CD14-positive monocyte (primary cell): ENCODE measurements at regions not wholly inside any gene's neighbourhood (a gene's known extent, or its start where the extent isn't known, plus 50 kb on each side); places are given as distances from the start of the nearest gene placed in this dataset.
A peak's percentile ranks its signal among the peaks of the same experiment; 100 is the strongest.

ENCODE experiments used
- DNase-seq, 3 donors: peaks; one replicate each; pipeline ENCODE4 v3.0.0-alpha.2; 2011 to 2022
- H2AFZ ChIP-seq: 2 replicates; pipeline ENCODE4 v1.6.0; 2012; ENCODE audit warnings: mild to moderate bottlenecking, low read depth, low read length, inconsistent platforms; ENCODE audit not compliant: insufficient read depth, poor library complexity, severe bottlenecking
- H3K27ac ChIP-seq, 2 donors: 1 replicate in 1 of 2; 2 replicates in 1 of 2; pipeline ENCODE4 v1.5.1; 2012 to 2013; ENCODE audit warnings: low read length in 2 of 2, control low read depth in 1 of 2, inconsistent platforms in 1 of 2, low read depth in 1 of 2, mild to moderate bottlenecking in 1 of 2
- H3K27me3 ChIP-seq, 2 donors: one replicate each; pipeline versions ENCODE4 v1.6.0 to v1.6.1; 2011 to 2013; ENCODE audit warnings: low read length in 2 of 2; ENCODE audit not compliant: control insufficient read depth in 2 of 2, insufficient read depth in 2 of 2
- H3K36me3 ChIP-seq, 2 donors: replicated peaks in 1 of 2; 1 replicate in 1 of 2; 2 replicates in 1 of 2; pipeline versions ENCODE4 v1.5.1 to v1.6.1; 2012 to 2013; ENCODE audit warnings: low read length in 2 of 2, control low read depth in 1 of 2, inconsistent platforms in 1 of 2, mild to moderate bottlenecking in 1 of 2; ENCODE audit not compliant: insufficient read depth in 2 of 2, control insufficient read depth in 1 of 2
- H3K4me1 ChIP-seq, 2 donors: 1 replicate in 1 of 2; 2 replicates in 1 of 2; pipeline versions ENCODE4 v1.5.1 to v1.6.1; 2012 to 2013; ENCODE audit warnings: low read length in 2 of 2, control low read depth in 1 of 2, inconsistent platforms in 1 of 2, mild to moderate bottlenecking in 1 of 2, moderate library complexity in 1 of 2; ENCODE audit not compliant: insufficient read depth in 2 of 2, control insufficient read depth in 1 of 2
- H3K4me2 ChIP-seq: replicated peaks from 2 replicates; pipeline ENCODE3; 2012; ENCODE audit warnings: low read length, moderate library complexity, mild to moderate bottlenecking; ENCODE audit not compliant: poor library complexity, severe bottlenecking; ENCODE audit errors: extremely low read depth
- H3K4me3 ChIP-seq, 3 experiments: fragments of 200-600 bp in 1 of 3; sonication (generic) in 1 of 3; replicated peaks in 1 of 3; 1 replicate in 2 of 3; 2 replicates in 1 of 3; pipeline ENCODE4 v1.5.1; 2011 to 2013; ENCODE audit warnings: low read length in 3 of 3, mild to moderate bottlenecking in 3 of 3, control low read depth in 2 of 3, low read depth in 2 of 3, inconsistent platforms in 1 of 3, moderate library complexity in 1 of 3
- H3K79me2 ChIP-seq: 2 replicates; pipeline ENCODE4 v1.6.0; 2012; ENCODE audit warnings: mild to moderate bottlenecking, control low read depth, inconsistent platforms, low read length, moderate library complexity; ENCODE audit not compliant: insufficient read depth
- H3K9ac ChIP-seq: 2 replicates; pipeline ENCODE4 v1.6.0; 2017; ENCODE audit warnings: low read length, mild to moderate bottlenecking; ENCODE audit not compliant: insufficient read depth, poor library complexity, severe bottlenecking
- H3K9me3 ChIP-seq, 2 donors: replicated peaks in 1 of 2; 1 replicate in 1 of 2; 2 replicates in 1 of 2; pipeline versions ENCODE4 v1.5.1 to v1.6.1; 2012 to 2013; ENCODE audit warnings: low read length in 2 of 2, control low read depth in 1 of 2; ENCODE audit not compliant: control insufficient read depth in 1 of 2, insufficient read depth in 1 of 2
- H4K20me1 ChIP-seq: 2 replicates; pipeline ENCODE4 v1.6.0; 2012; ENCODE audit warnings: mild to moderate bottlenecking, low read length, control low read depth, moderate library complexity; ENCODE audit not compliant: insufficient read depth
- H3K27ac Mint-ChIP-seq, 7 donors: one replicate each; pipeline ENCODE4 v1.8.0; 2020; ENCODE audit warnings: mild to moderate bottlenecking in 7 of 7, mixed read lengths in 7 of 7, moderate library complexity in 6 of 7, inconsistent platforms in 2 of 7
- H3K27me3 Mint-ChIP-seq, 3 donors: one replicate each; pipeline ENCODE4 v1.8.0; 2021 to 2022; ENCODE audit warnings: low read depth in 3 of 3, mild to moderate bottlenecking in 3 of 3, mixed read lengths in 3 of 3, moderate library complexity in 3 of 3, inconsistent platforms in 1 of 3
- H3K36me3 Mint-ChIP-seq, 2 donors: one replicate each; pipeline ENCODE4 v1.8.0; 2020; ENCODE audit warnings: mixed read lengths in 2 of 2, inconsistent platforms in 1 of 2, mild to moderate bottlenecking in 1 of 2
- H3K4me1 Mint-ChIP-seq: one replicate; pipeline ENCODE4 v1.8.0; 2020; ENCODE audit warnings: mild to moderate bottlenecking, mixed read lengths
- H3K4me3 Mint-ChIP-seq, 2 donors: one replicate each; pipeline ENCODE4 v1.8.0; 2020; ENCODE audit warnings: mild to moderate bottlenecking in 2 of 2, mixed read lengths in 2 of 2, moderate library complexity in 1 of 2
- H3K9me3 Mint-ChIP-seq, 7 donors: one replicate each; pipeline ENCODE4 v1.8.0; 2020 to 2022; ENCODE audit warnings: mixed read lengths in 7 of 7, mild to moderate bottlenecking in 6 of 7, moderate library complexity in 6 of 7, inconsistent platforms in 2 of 7
- CTCF ChIP-seq: fragments of 200-600 bp; IDR thresholded peaks from one replicate; pipeline ENCODE4 v1.8.0; 2022; ENCODE audit warnings: antibody characterized with exemption, mild to moderate bottlenecking
- WGBS: methylation state at CpG from one replicate; pipeline ENCODE4 v1.1.5; 2013; ENCODE audit warnings: missing lambda C conversion rate; ENCODE audit not compliant: insufficient coverage; 5-methylcytosine and 5-hydroxymethylcytosine counted together
- intact Hi-C, 2 donors: fragments of 100-400 bp; cut with micrococcal nuclease; formaldehyde crosslinking; loops; one replicate each; pipeline versions ENCODE4 v1.15.0 to v1.15.1; 2023

- Histone ChIP-seq H3K27me3 (no peaks in the 10 kb centered on the region), H4K20me1 (no peaks in the 10 kb centered on the region), H3K9ac (no peak overlapping the region), H3K4me2 (no peak overlapping the region), H3K9me3 (peaks cover 0 to 4% of the 10 kb centered on the region in 2 donors), H3K4me3 (no peak overlapping the region), H2AFZ (no peak overlapping the region), H3K36me3 (no peaks in the 10 kb centered on the region), H3K4me1 (no peaks in the 10 kb centered on the region), H3K27ac (no peak overlapping the region), H3K79me2 (no peaks in the 10 kb centered on the region)
- intact Hi-C loops: no loop called here
- no peak for TF ChIP-seq CTCF
- no peak for DNase-seq
- Mint-ChIP-seq H3K36me3 (no peaks in the 10 kb centered on the region), H3K4me3 (no peak overlapping the region), H3K4me1 (no peaks in the 10 kb centered on the region), H3K27ac (peak overlapping the region in 1 of 7 donors; percentile 34), H3K27me3 (peaks cover 0 to 3% (median 0%) of the 10 kb centered on the region in 3 donors), H3K9me3 (peaks cover 0 to 2% (median 0%) of the 10 kb centered on the region in 7 donors)
- 83% methylated on average over 5 of the region's 7 CpGs for whole genome bisulfite sequencing
Measured at GRCh38 chr16:49116873-49117272, 164.8 kb downstream of the CBLN1 start.

GRCh38 chr16:49115956-49116355 lies 165.7 kb downstream of the CBLN1 start:
- intact Hi-C loops: no loop called here
- no peak for DNase-seq

More at GRCh38 chr16:49115956-49116355, 165.7 kb downstream of the CBLN1 start:
- TF ChIP-seq CTCF: no peak
- no peaks in the 10 kb centered on the region for H3K4me1 Mint-ChIP-seq
- H3K4me1 ChIP-seq: no peaks in the 10 kb centered on the region
- peaks cover 0 to 3% (median 0%) of the 10 kb centered on the region in 3 donors for H3K27me3 Mint-ChIP-seq
- H2AFZ ChIP-seq: no peak overlapping the region
- no peak overlapping the region for H3K27ac ChIP-seq
- H3K27me3 ChIP-seq: no peaks in the 10 kb centered on the region
- H3K4me3 Mint-ChIP-seq: no peak overlapping the region
- no peaks in the 10 kb centered on the region for H3K36me3 Mint-ChIP-seq
- no peaks in the 10 kb centered on the region for H4K20me1 ChIP-seq
- H3K9me3 ChIP-seq: peaks cover 0 to 4% of the 10 kb centered on the region in 2 donors
- H3K9ac ChIP-seq: no peak overlapping the region
- no peaks in the 10 kb centered on the region for H3K79me2 ChIP-seq
- peaks cover 0 to 4% (median 0%) of the 10 kb centered on the region in 7 donors for H3K9me3 Mint-ChIP-seq
- no peak overlapping the region for H3K4me2 ChIP-seq
- H3K4me3 ChIP-seq: no peak overlapping the region
- no peak overlapping the region for H3K27ac Mint-ChIP-seq
- no peaks in the 10 kb centered on the region for H3K36me3 ChIP-seq
- 82% methylated on average over 8 of the region's 9 CpGs for WGBS
